GM12891 (cell line): ENCODE measurements at regions not wholly inside any gene's neighbourhood (a gene's known extent, or its start where the extent isn't known, plus 50 kb on each side); places are given as distances from the start of the nearest gene placed in this dataset.

Source experiments
- POLR2AphosphoS5 ChIP-seq: IDR thresholded peaks from 2 replicates; pipeline ENCODE4 v1.6.1; 2011; ENCODE audit warnings: low read depth, low read length, control low read depth
- TAF1 ChIP-seq: IDR thresholded peaks from 2 replicates; pipeline ENCODE4 v1.6.1; 2011; ENCODE audit warnings: low read depth, low read length, control low read depth

- TF ChIP-seq POLR2AphosphoS5 = no peak
- no peak for TF ChIP-seq TAF1
Observed at GRCh38 chr14:89700801-89701200, 253.7 kb downstream of the EFCAB11 start.
